Hippocampal formation (tissue), 2 donors: ENCODE measurements at regions not wholly inside any gene's neighbourhood (a gene's known extent, or its start where the extent isn't known, plus 50 kb on each side); places are given as distances from the start of the nearest gene placed in this dataset.
"Not testable (repeated sequence)": the region's sequence is repeated elsewhere in the genome, so short reads cannot be mapped to it uniquely, and the experiment has no call there.

Experiments
- DNase-seq, 2 donors: peaks; one replicate each; lab custom pipeline; 2025; lab: John Stamatoyannopoulos, UW

DNA sequence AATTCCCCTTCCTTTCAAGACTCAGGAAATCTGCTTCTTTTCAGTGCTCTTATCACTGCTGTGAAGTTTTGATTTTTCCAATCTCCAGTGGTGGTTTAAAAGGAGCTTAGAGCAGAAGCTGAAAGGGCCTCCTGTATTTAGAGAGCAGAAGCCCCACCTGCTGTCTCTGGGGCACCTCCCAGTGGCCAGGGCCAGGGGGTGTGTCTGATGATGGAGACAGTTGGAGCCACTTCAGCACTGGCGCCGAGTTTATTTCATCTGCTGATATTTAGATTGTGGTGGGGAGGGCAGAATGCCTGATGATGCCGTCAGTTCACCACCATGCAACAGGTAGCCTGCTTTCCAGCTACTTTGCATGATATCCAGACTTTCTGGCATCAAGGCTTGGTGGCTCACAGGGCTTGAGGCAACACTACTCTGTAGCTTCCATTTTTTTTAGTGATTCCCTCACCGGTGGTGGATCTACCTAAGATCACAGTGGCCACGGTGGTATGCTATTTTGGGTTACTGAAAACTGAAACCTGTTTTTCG, 371.9 kb downstream of the KCNRG start:
- DNase-seq, result peak; percentile 10 to 34

GRCh38 chr13:50388481-50388880, 373.2 kb downstream of the KCNRG start:
- DNase-seq, result no peak

DNA sequence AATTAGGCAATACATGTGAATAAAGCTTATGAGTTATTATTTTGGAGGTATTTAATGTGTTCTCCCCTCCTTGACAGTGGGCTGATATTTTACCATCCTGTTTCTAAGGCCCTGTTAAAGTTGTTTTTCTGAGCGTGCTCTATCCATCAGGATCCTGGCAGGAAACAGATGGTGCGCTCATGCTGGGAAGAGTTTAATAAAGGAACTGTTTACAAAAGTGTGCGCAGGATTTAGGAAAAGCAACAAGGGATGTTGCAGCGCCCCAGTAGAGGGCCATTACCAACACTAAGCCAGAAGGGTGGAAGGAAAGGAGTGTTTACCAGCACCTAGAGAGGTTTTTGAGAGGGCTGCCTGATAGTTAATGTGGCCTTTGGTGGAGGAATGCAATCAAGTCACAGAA, 374.5 kb downstream of the KCNRG start:
- DNase-seq, result no peak

GRCh38 chr13:50390503-50391248, 375.4 kb downstream of the KCNRG start:
- DNase-seq, result no peak

- no peak for DNase-seq
Measured at GRCh38 chr13:50392977-50393376, 377.7 kb downstream of the KCNRG start.

DNA sequence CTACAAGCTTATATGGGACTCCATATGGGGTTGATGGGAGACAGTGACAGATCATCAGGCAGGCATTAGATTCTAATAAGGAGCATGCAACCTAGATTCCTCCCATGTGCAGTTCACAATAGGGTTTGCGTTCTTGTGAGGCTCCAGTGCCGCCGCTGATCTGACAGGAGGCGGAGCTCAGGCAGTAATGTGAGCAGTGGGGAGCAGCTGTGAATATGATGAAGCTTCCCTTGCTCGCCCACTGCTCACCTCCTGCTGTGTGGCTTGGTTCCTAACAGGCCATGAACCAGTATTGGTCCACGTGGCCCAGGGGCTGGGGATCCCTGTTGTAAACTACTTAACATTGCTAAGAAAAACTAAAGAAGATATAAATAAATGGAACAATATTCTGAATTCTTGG, 378.4 kb downstream of the KCNRG start:
- DNase-seq, result no peak

GRCh38 chr13:50396001-50396400, 380.8 kb downstream of the KCNRG start:
- DNase-seq, result no peak

- not testable (repeated sequence) for DNase-seq
Measured at GRCh38 chr13:50396618-50397017, 381.4 kb downstream of the KCNRG start.

DNA sequence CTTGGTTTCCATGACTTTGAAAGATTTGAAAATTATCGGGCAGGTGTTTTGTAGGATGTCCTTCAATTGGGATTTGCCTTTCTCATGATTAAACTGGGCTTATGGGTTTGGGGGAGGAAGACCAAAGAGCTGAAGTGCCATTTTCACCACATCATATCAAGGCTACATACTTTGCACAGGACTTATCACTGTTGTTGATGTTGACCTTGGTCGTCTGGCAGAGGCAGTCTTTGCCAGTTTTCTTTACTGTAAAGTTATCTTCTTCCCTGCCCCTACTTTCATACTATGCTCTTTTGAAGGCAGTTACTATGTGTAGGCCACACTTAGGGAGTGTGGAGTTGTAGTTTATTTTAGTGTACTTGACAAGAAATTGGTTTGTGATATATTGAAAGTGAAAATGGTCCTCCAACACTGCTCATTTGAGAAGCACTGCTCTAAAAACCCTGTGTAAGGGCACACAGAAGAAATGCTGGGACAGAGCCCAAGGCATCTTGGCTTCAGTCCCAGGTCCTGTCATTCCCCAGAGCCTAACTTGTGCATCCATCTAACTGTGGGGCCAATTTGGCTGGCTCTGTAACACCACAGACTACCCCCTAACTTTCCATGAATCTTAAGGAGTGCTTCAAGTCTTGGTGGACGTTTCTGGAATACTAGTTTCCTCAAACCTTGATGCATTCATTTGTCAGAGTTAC, 384.9 kb downstream of the KCNRG start:
- peak; percentile 73 to 74 for DNase-seq

DNA sequence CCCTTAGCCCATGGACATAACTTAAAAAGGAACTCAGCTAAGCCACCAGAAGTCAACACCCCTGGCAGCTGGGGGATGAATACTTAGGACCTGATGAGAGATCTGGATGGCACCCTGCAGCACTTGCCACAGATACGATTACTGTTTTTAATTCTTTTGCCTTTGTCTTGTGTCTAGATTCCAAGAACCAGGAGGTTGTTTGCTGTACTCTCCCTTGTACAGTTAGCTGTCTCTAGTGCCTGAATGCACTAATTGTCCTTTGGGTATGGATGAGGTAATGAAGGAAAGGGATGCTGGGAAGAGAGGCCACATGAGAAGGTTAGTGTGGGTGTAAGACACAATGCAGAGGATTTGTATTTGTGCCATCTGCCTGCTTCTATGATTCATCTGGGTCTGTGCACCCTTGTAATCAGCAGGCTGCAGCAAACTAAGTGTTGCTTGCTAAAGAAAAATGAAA, 385.8 kb downstream of the KCNRG start:
- DNase-seq, result peak; percentile 56 to 94

- no peak for DNase-seq
Measured at GRCh38 chr13:50401721-50402465, 386.6 kb downstream of the KCNRG start.

- no peak for DNase-seq
Measured at GRCh38 chr13:50403311-50403710, 388.1 kb downstream of the KCNRG start.

- DNase-seq, result no peak
Measured at GRCh38 chr13:50404116-50404515, 388.9 kb downstream of the KCNRG start.

DNA sequence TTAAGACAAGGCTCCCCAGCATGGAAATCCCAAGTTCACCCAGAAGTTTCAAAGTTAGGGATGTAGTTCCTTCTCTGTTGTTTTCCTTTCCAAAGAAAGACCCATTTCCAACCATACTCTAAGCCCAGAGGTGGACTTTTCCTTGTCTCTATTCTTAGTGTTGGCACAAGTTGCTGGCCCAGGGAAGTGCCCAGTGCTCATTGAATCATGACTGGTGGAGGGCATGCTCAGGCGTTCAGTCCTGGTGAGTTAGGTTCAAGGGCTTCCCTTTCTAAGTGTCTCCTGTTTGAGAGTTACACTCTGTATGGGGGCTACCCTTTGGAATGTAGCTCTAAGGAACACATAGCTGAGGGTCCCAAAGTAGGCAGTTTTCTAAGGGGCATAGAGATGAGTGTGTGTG, 389.5 kb downstream of the KCNRG start:
- DNase-seq, result no peak

GRCh38 chr13:50406831-50407230, 391.6 kb downstream of the KCNRG start:
- DNase-seq, result no peak

GRCh38 chr13:50408068-50408467, 392.8 kb downstream of the KCNRG start:
- DNase-seq, result no peak

GRCh38 chr13:50409220-50409619, 394.0 kb downstream of the KCNRG start:
- DNase-seq, result no peak

DNA sequence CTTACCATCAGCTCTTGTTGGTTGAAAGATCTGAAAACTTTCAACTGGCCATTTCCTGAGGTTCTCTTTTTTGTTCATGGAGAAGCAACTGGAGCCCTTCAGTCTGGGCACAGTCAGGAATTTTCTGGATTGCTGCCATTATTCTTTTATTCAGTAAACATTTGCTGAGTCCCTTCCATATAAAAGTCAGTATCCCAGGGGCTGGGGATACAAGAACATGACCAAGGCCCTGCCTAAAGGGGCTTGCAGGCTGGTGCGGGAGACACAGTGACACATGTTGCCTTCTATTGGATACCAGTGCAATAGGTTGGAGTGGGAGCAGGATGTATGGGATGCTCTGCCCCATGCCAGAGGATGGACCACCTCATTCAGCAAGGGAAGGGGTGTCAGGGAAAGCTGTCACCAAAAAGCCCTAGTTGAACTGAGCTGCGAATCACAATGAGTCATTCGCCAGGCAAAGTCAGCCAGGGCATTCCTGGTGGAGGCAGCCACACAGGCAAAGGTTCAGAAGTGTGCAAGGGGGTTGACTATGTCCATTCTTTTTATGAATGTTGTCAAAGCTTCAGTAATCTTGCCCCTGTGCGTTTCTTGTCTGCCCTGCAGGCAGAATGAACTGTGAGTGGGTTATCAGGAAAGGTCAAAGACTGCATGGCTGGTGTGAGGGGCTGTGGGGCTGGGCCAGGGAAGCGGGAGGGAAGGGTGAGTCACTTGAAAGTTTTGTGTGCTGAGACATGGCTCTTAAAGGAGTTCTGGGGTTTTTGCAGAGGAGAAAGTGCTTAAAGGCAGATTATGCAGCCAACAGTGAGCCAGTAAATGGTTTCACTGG, 395.9 kb downstream of the KCNRG start:
- no peak for DNase-seq

DNA sequence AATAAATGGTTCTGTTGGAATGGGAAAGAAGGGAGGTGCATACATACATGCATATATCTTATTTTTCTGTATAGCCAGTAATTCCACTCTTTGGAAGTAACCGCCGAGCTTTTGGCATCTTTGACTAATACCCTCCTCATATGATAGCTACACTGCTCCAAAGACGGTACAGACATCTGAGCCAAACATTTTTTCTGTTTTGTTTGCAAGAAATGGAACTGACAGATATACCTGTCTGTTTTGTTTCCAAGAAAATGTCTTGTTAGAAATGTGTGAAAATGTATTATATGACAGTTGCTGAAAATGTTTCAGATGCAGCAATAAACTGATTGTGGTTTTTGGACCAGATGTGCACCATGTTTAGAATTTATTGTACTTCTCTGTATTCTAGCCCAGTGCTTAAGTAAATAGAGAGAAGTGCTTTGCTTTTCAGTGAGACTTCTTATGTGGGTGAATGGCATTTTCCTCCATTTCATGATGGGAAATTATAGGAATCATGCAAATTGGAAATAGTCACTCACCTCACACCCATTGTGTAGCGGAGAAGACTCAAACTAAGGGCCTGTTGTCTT, 396.9 kb downstream of the KCNRG start:
- no peak for DNase-seq

DNA sequence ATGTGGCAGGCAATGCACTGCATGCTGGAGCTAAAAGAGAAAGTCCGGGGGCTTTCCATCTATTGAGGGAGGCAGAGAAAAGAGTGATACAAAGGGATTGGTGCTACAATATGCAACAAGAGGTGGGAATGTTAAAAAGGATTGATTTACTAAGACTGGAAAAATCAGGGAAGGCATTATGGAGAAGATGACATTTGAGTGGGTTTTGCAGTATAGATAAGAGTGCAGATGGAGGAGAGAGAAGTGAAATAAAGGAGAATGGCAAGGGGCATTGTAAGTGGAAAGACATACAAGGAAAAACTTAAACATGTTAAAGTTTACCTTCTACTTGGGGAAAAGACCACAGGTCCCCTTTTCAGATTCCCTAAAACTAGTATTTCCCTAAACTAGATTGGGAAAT, 399.4 kb downstream of the KCNRG start:
- no peak for DNase-seq

DNA sequence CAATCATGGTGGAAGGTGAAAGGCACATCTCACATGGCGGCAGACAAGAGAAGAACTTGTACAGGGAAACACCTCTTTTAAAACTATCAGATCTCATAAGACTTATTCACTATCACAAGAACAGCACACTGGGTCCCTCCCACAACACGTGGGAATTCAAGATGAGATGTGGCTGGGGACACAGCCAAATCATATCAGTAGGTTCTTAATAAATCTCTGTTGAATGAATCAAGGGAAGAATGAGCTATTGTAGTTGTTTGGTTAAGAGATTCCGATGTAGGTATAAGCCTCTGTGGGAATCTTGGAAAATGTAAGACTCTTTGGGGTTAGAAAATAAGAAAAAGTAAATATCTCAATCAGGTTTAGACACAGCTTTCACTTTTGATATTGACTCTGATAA, 400.2 kb downstream of the KCNRG start:
- DNase-seq, result no peak
